ENCODE measurements at regions not wholly inside any gene's neighbourhood (a gene's known extent, or its start where the extent isn't known, plus 50 kb on each side); places are given as distances from the start of the nearest gene placed in this dataset.

- TF ChIP-seq POLR2A (IDR thresholded peaks at IDR 0.05), result no peak
- no peak for TF ChIP-seq EP300 (IDR thresholded peaks at IDR 0.05)
- no peak for TF ChIP-seq CTCF (IDR thresholded peaks at IDR 0.05)
Measured at GRCh38 chr21:24316277-24316922, 1290.9 kb downstream of the MRPL39 start.
